C4-2B (cell line): ENCODE measurements at regions not wholly inside any gene's neighbourhood (a gene's known extent, or its start where the extent isn't known, plus 50 kb on each side); places are given as distances from the start of the nearest gene placed in this dataset.

Experiments used
- ZFX ChIP-seq: fragments of 450-650 bp; IDR thresholded peaks from 2 replicates; pipeline ENCODE4 v1.6.1; 2017
- TF ChIP-seq, protein P1 (sequence below): fragments of 450-650 bp; conservative IDR thresholded peaks from 2 replicates; pipeline ENCODE4 v1.5.1; 2017; ENCODE audit warnings: mild to moderate bottlenecking

DNA sequence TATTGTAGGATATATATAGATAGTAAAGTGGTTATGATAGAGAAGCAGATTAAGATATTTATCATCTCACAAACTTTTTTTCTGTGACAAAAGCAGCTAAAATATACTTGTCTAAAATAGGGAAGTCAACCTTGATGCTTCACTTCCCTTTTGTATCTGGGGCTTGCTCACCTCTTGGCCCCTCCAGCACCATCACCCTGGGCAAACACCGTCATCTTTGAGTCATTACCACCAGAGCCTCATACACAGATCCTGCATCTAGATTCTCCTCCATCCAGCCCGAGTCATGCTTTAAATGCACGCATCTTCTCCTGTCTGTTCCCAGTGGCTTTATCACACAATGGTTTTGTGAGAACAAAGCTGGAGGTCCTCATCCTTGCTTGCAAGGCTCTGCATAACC, 1062.7 kb upstream of the EEF2KMT start:
- TF ChIP-seq, protein P1, sequence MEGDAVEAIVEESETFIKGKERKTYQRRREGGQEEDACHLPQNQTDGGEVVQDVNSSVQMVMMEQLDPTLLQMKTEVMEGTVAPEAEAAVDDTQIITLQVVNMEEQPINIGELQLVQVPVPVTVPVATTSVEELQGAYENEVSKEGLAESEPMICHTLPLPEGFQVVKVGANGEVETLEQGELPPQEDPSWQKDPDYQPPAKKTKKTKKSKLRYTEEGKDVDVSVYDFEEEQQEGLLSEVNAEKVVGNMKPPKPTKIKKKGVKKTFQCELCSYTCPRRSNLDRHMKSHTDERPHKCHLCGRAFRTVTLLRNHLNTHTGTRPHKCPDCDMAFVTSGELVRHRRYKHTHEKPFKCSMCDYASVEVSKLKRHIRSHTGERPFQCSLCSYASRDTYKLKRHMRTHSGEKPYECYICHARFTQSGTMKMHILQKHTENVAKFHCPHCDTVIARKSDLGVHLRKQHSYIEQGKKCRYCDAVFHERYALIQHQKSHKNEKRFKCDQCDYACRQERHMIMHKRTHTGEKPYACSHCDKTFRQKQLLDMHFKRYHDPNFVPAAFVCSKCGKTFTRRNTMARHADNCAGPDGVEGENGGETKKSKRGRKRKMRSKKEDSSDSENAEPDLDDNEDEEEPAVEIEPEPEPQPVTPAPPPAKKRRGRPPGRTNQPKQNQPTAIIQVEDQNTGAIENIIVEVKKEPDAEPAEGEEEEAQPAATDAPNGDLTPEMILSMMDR, result no peak
- TF ChIP-seq ZFX, result no peak
